PC-3 (cell line): ENCODE measurements at regions not wholly inside any gene's neighbourhood (a gene's known extent, or its start where the extent isn't known, plus 50 kb on each side); places are given as distances from the start of the nearest gene placed in this dataset.

ENCODE experiments used
- EZH2 ChIP-seq: fragments of 300-600 bp; sonication (generic); IDR thresholded peaks from one replicate; pipeline ENCODE4 v1.6.1; 2017; ENCODE audit warnings: antibody characterized with exemption, mild to moderate bottlenecking, low read length; ENCODE audit not compliant: unreplicated experiment
- EZH2phosphoT487 ChIP-seq: fragments of 300-600 bp; sonication (generic); IDR thresholded peaks from 2 replicates; pipeline ENCODE4 v1.6.1; 2018; ENCODE audit warnings: mild to moderate bottlenecking, antibody characterized with exemption, low read length, borderline replicate concordance
- TF ChIP-seq, protein P1 (sequence below): fragments of 300-600 bp; sonication (generic); conservative IDR thresholded peaks from 2 replicates; pipeline ENCODE4 v1.5.1; 2017; ENCODE audit warnings: antibody characterized with exemption, low read depth, mild to moderate bottlenecking, low read length

- TF ChIP-seq, protein P1, sequence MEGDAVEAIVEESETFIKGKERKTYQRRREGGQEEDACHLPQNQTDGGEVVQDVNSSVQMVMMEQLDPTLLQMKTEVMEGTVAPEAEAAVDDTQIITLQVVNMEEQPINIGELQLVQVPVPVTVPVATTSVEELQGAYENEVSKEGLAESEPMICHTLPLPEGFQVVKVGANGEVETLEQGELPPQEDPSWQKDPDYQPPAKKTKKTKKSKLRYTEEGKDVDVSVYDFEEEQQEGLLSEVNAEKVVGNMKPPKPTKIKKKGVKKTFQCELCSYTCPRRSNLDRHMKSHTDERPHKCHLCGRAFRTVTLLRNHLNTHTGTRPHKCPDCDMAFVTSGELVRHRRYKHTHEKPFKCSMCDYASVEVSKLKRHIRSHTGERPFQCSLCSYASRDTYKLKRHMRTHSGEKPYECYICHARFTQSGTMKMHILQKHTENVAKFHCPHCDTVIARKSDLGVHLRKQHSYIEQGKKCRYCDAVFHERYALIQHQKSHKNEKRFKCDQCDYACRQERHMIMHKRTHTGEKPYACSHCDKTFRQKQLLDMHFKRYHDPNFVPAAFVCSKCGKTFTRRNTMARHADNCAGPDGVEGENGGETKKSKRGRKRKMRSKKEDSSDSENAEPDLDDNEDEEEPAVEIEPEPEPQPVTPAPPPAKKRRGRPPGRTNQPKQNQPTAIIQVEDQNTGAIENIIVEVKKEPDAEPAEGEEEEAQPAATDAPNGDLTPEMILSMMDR, result no peak
- TF ChIP-seq EZH2phosphoT487, result no peak
- TF ChIP-seq EZH2, result no peak
Observed at GRCh38 chr1:196002906-196003305, 605.3 kb downstream of the KCNT2 start.
